Neural cell (in vitro differentiated cells): ENCODE measurements at regions not wholly inside any gene's neighbourhood (a gene's known extent, or its start where the extent isn't known, plus 50 kb on each side); places are given as distances from the start of the nearest gene placed in this dataset.

Experiments
- H2AFZ ChIP-seq: fragments of 200-600, 300-800 bp; sonication (generic), shearing (Covaris generic); 2 replicates; pipeline ENCODE4 v1.6.0; 2014; ENCODE audit warnings: low read depth, mild to moderate bottlenecking, antibody characterized with exemption, low read length, moderate library complexity
- H3F3A ChIP-seq: fragments of 200-600 bp; shearing (Covaris generic); 2 replicates; pipeline ENCODE4 v1.6.1; 2016; ENCODE audit warnings: mild to moderate bottlenecking, moderate library complexity, mixed read lengths, antibody characterized with exemption, low read length; ENCODE audit not compliant: insufficient read depth, poor library complexity, severe bottlenecking
- H3K27ac ChIP-seq: fragments of 200-600, 300-800 bp; sonication (generic), shearing (Covaris generic); 2 replicates; pipeline ENCODE4 v1.5.1; 2014; ENCODE audit warnings: mild to moderate bottlenecking, low read length, moderate library complexity
- H3K27me3 ChIP-seq: fragments of 300-800, 200-600 bp; sonication (generic), shearing (Covaris generic); 2 replicates; pipeline ENCODE4 v1.6.0; 2014; ENCODE audit warnings: mild to moderate bottlenecking, low read depth, low read length, moderate library complexity; ENCODE audit not compliant: insufficient read depth
- H3K36me3 ChIP-seq: fragments of 300-800, 200-600 bp; sonication (generic), shearing (Covaris generic); 2 replicates; pipeline ENCODE4 v1.5.1; 2014; ENCODE audit warnings: mild to moderate bottlenecking, antibody characterized with exemption, low read length, moderate library complexity; ENCODE audit not compliant: insufficient read depth
- H3K4me2 ChIP-seq: fragments of 300-800, 200-600 bp; sonication (generic), shearing (Covaris generic); 2 replicates; pipeline ENCODE4 v1.6.0; 2014; ENCODE audit warnings: mild to moderate bottlenecking, low read length
- H3K4me3 ChIP-seq: fragments of 300-800, 200-600 bp; sonication (generic), shearing (Covaris generic); 2 replicates; pipeline ENCODE4 v1.5.1; 2014; ENCODE audit warnings: mild to moderate bottlenecking, low read length, moderate library complexity
- H3K79me2 ChIP-seq: fragments of 200-600 bp; shearing (Covaris generic); replicated peaks from 2 replicates; pipeline ENCODE4 v1.6.0; 2014; ENCODE audit warnings: mild to moderate bottlenecking, low read length, moderate library complexity; ENCODE audit not compliant: insufficient read depth
- H3K9ac ChIP-seq: fragments of 300-800, 200-600 bp; sonication (generic), shearing (Covaris generic); 2 replicates; pipeline ENCODE4 v1.6.1; 2016; ENCODE audit warnings: mild to moderate bottlenecking, low read length, mixed read lengths
- H3K9me2 ChIP-seq: fragments of 200-600 bp; shearing (Covaris generic); 2 replicates; pipeline ENCODE4 v1.6.1; 2016; ENCODE audit warnings: mild to moderate bottlenecking, low read length, mixed read lengths; ENCODE audit not compliant: insufficient read depth
- H3K9me3 ChIP-seq: fragments of 200-600, 300-800 bp; sonication (generic), shearing (Covaris generic); 2 replicates; pipeline ENCODE4 v1.6.1; 2016; ENCODE audit warnings: mild to moderate bottlenecking, mixed run types, low read length, moderate library complexity, mixed read lengths
- H4K20me1 ChIP-seq: fragments of 200-600 bp; shearing (Covaris generic); 2 replicates; pipeline ENCODE4 v1.6.1; 2016; ENCODE audit warnings: mild to moderate bottlenecking, mixed run types; ENCODE audit not compliant: insufficient read depth
- CTCF ChIP-seq: fragments of 450-650 bp; IDR thresholded peaks from 2 replicates; pipeline ENCODE4 v1.5.1; 2014; ENCODE audit warnings: antibody characterized with exemption, mild to moderate bottlenecking, moderate library complexity; ENCODE audit not compliant: poor library complexity, severe bottlenecking
- EP300 ChIP-seq: fragments of 450-650 bp; conservative IDR thresholded peaks from 2 replicates; pipeline ENCODE4 v1.6.1; 2014; ENCODE audit warnings: antibody characterized with exemption, mild to moderate bottlenecking, moderate library complexity; ENCODE audit not compliant: poor library complexity, severe bottlenecking
- EZH2 ChIP-seq: fragments of 200-600, 300-800 bp; shearing (Covaris generic), sonication (generic); IDR thresholded peaks from 2 replicates; pipeline ENCODE4 v1.6.1; 2014; ENCODE audit warnings: antibody characterized with exemption, low read length, borderline replicate concordance, mild to moderate bottlenecking; ENCODE audit not compliant: insufficient read depth, poor library complexity, severe bottlenecking
- MXI1 ChIP-seq: fragments of 450-650 bp; conservative IDR thresholded peaks from 2 replicates; pipeline ENCODE4 v1.6.1; 2014; ENCODE audit warnings: antibody characterized with exemption, mild to moderate bottlenecking; ENCODE audit not compliant: poor library complexity, severe bottlenecking
- POLR2AphosphoS5 ChIP-seq: IDR thresholded peaks from 2 replicates; pipeline ENCODE4 v1.6.1; 2012
- RAD21 ChIP-seq: fragments of 450-650 bp; conservative IDR thresholded peaks from 2 replicates; pipeline ENCODE4 v1.6.1; 2014; ENCODE audit warnings: antibody characterized with exemption, mild to moderate bottlenecking, moderate library complexity
- REST ChIP-seq: IDR thresholded peaks from 2 replicates; pipeline ENCODE4 v1.6.1; 2012; ENCODE audit warnings: borderline replicate concordance
- SMC3 ChIP-seq: fragments of 450-650 bp; conservative IDR thresholded peaks from 2 replicates; pipeline ENCODE4 v1.6.1; 2014; ENCODE audit warnings: antibody characterized with exemption, mild to moderate bottlenecking, moderate library complexity; ENCODE audit not compliant: poor library complexity
- TAF1 ChIP-seq: IDR thresholded peaks from 2 replicates; pipeline ENCODE4 v1.6.1; 2012; ENCODE audit warnings: low read depth

GRCh38 chr13:63345835-63346234 lies 1930.2 kb upstream of the PCDH20 start:
- no peak overlapping the region for H3K4me3 ChIP-seq

GRCh38 chr13:63344711-63345110 lies 1929.1 kb upstream of the PCDH20 start:
- TF ChIP-seq POLR2AphosphoS5 (no peak), RAD21 (no peak), EZH2 (no peak), TAF1 (no peak), EP300 (no peak)
- no peak overlapping the region for H3K9ac ChIP-seq
- no peaks in the 10 kb centered on the region for H3F3A ChIP-seq
- no peak overlapping the region for H3K27ac ChIP-seq
- H3K4me3 ChIP-seq: no peak overlapping the region
- no peak overlapping the region for H3K4me2 ChIP-seq
- H4K20me1 ChIP-seq: no peaks in the 10 kb centered on the region
- H3K79me2 ChIP-seq: no peaks in the 10 kb centered on the region
- H3K27me3 ChIP-seq: no peaks in the 10 kb centered on the region
- no peaks in the 10 kb centered on the region for H3K9me3 ChIP-seq
- no peak overlapping the region for H2AFZ ChIP-seq
- H3K36me3 ChIP-seq: no peaks in the 10 kb centered on the region
- H3K9me2 ChIP-seq: no peaks in the 10 kb centered on the region

More at GRCh38 chr13:63345835-63346234, 1930.2 kb upstream of the PCDH20 start:
- Histone ChIP-seq H3K9ac (no peak overlapping the region), H3K9me2 (no peaks in the 10 kb centered on the region), H3K9me3 (no peaks in the 10 kb centered on the region), H3K79me2 (no peaks in the 10 kb centered on the region), H3K4me2 (no peak overlapping the region), H3F3A (no peaks in the 10 kb centered on the region), H3K27me3 (no peaks in the 10 kb centered on the region), H4K20me1 (no peaks in the 10 kb centered on the region), H3K27ac (no peak overlapping the region), H3K36me3 (no peaks in the 10 kb centered on the region), H2AFZ (no peak overlapping the region)
- TF ChIP-seq TAF1: no peak
- no peak for TF ChIP-seq POLR2AphosphoS5
- TF ChIP-seq RAD21: no peak
- no peak for TF ChIP-seq SMC3
- no peak for TF ChIP-seq MXI1
- TF ChIP-seq CTCF: no peak
- no peak for TF ChIP-seq REST
- TF ChIP-seq EZH2: no peak
- no peak for TF ChIP-seq EP300
